Fibroblast of the aortic adventitia (primary cell): ENCODE measurements at regions not wholly inside any gene's neighbourhood (a gene's known extent, or its start where the extent isn't known, plus 50 kb on each side); places are given as distances from the start of the nearest gene placed in this dataset.
"Not testable (repeated sequence)": the region's sequence is repeated elsewhere in the genome, so short reads cannot be mapped to it uniquely, and the experiment has no call there.

Experiments
- DNase-seq: peaks from one replicate; pipeline ENCODE4 v3.0.0-alpha.2; 2010; ENCODE audit warnings: low read depth
- H3K4me3 ChIP-seq: 2 replicates; pipeline ENCODE4 v1.5.1; 2011; ENCODE audit warnings: low read depth, mild to moderate bottlenecking, control low read depth, low read length, moderate library complexity
- CTCF ChIP-seq: IDR thresholded peaks from 2 replicates; pipeline ENCODE4 v1.5.1; 2011; ENCODE audit warnings: mild to moderate bottlenecking, low read length, control low read depth, inconsistent platforms; ENCODE audit not compliant: insufficient read depth

DNA sequence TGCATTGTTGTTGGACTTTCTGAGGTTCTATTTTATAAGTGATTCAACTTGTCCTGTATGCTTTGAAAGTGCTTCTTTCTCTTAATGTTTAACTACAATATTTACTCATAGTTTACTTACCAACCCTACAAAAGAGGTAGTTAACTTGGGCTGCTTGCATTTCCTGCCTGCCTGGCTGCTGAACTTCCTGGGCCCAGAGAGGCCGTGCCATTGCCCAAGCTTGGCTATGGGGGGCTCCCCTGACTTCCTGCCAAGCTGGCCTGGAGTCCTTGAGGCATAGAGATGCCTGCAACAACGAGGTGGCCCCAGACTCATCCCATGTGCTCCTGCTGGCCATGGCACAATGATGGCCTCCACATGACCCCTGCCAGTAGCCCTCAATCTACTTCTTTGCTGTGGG is 361.6 kb upstream of the PLD5 start:
- H3K4me3 ChIP-seq, result no peak overlapping the region
- DNase-seq, result no peak

DNA sequence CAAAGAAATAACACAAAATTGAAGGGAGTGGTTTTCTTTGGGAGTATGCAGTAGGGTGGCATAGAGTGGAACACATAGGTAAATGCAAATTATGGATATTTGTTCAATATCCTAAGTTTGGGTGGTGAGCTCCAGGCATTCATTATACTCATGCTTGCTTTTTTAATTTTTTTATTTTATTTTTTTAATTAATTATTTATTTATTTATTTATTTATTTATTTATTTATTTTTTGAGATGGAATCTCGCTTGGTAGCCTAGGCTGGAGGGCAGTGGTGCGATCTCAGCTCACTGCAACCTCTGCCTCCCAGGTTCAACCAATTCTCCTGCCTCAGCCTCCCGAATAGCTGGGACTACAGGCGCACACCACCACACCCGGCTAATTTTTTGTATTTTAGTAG is 355.5 kb upstream of the PLD5 start:
- DNase-seq, H3K4me3 ChIP-seq: not testable (repeated sequence)

More for the DNA sequence above, 361.6 kb upstream of the PLD5 start:
- no peak for TF ChIP-seq CTCF

DNA sequence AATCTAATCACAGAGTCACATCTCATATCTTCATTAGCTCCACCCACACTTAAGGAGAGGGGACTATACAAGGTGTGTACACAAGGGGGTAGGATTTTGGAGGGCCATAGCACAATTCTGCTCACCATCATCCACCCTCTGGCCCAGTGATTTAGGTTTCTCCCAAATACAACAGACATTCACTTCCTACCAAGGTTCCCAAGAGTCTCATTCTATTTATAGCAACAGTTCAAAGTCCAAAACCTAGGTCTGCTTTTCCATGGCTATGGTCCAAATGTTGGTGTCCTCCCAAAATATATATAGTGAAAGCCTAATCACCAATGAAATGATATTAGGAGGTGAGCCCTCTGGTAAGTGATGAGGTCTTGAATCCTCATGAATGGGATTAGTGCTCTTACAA is 353.2 kb upstream of the PLD5 start:
- no peak for DNase-seq
- H3K4me3 ChIP-seq, result no peak overlapping the region
- TF ChIP-seq CTCF, result no peak

GRCh38 chr1:242877229-242877628 is 352.7 kb upstream of the PLD5 start:
- no peak overlapping the region for H3K4me3 ChIP-seq
- no peak for TF ChIP-seq CTCF
- DNase-seq, result no peak

DNA sequence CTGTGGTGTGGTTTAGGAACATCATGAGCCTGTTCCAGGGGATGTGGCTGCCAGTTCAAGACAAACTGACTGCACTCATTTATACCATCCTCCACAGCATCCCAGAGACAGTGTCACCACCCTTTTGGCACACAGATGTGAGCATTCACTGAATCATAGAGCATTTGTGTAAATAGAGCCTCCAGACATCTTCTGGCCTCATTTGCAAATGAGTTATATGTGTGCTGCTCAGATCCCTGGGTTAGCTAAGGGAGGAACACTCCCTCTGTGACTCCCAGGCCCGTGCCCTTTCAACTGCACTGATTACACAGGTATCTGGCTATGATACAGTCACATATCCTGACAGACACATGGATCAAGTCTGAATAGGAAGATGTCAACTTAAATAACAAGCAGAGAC is 351.5 kb upstream of the PLD5 start:
- DNase-seq, result no peak
- no peak for TF ChIP-seq CTCF
- H3K4me3 ChIP-seq, result no peak overlapping the region

- no peak for DNase-seq
- no peak for TF ChIP-seq CTCF
- H3K4me3 ChIP-seq, result no peak overlapping the region
These were observed 349.2 kb upstream of the PLD5 start for GRCh38 chr1:242873661-242874060.

- no peak overlapping the region for H3K4me3 ChIP-seq
- no peak for TF ChIP-seq CTCF
- DNase-seq, result no peak
These were observed 348.0 kb upstream of the PLD5 start for GRCh38 chr1:242872521-242872920.
